ENCODE measurements at regions not wholly inside any gene's neighbourhood (a gene's known extent, or its start where the extent isn't known, plus 50 kb on each side); places are given as distances from the start of the nearest gene placed in this dataset.

DNA sequence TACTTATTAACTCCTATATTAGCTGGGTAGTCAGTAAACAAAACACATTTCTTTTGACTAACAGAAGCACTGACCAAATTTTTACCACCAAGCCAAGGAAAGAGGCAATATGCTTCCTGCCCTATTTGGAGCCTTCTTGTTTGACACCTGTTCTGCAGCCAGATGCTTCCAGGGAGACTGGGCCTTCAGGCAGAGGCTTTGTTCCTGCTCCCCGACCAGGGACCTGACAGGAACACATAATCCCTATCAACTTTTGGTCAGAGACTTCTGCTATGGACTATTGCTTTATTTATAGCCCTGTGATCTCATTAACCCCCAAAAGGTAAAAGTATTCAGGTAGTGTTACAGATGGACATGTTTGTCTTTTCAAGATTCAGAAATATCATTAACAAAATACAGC is 541.3 kb downstream of the NTRK3 start:
- TF ChIP-seq CTCF (conservative IDR thresholded peaks at IDR 0.05 in 1 of 2, IDR thresholded peaks at IDR 0.05 in 1 of 2; ENCODE audit: low read depth in 1 of 2, low read length in 2 of 2), result no peak
- TF ChIP-seq EZH2 (IDR thresholded peaks at IDR 0.05; ENCODE audit: low read length, missing control alignments), result no peak
